Central memory CD8-positive, alpha-beta T cell (primary cell): ENCODE measurements at regions not wholly inside any gene's neighbourhood (a gene's known extent, or its start where the extent isn't known, plus 50 kb on each side); places are given as distances from the start of the nearest gene placed in this dataset.

Experiments used
- ATAC-seq: fragments of 150-1000 bp; cut with Tn5 transposase; replicated peaks from 2 replicates; pipeline ENCODE4 v1.10.0; 2022; ENCODE audit warnings: mild to moderate bottlenecking, moderate FRiP score, moderate number of reproducible peaks; ENCODE audit not compliant: poor library complexity, severe bottlenecking; ENCODE audit errors: extremely low read depth
- DNase-seq, 2 donors: peaks; one replicate each; pipeline ENCODE4 v3.0.0; 2021; ENCODE audit warnings: low spot score in 2 of 2
- H3K27ac Mint-ChIP-seq: one replicate; pipeline ENCODE4 v1.8.0; 2022; ENCODE audit warnings: low read depth, mild to moderate bottlenecking, moderate library complexity, mixed read lengths
- H3K27me3 Mint-ChIP-seq: one replicate; pipeline ENCODE4 v1.8.0; 2022; ENCODE audit warnings: mixed read lengths
- H3K36me3 Mint-ChIP-seq: one replicate; pipeline ENCODE4 v1.8.0; 2022; ENCODE audit warnings: mild to moderate bottlenecking, moderate library complexity, mixed read lengths; ENCODE audit not compliant: insufficient read depth
- H3K4me1 Mint-ChIP-seq: one replicate; pipeline ENCODE4 v1.8.0; 2022; ENCODE audit warnings: mixed read lengths
- H3K4me3 Mint-ChIP-seq: one replicate; pipeline ENCODE4 v1.8.0; 2022; ENCODE audit warnings: mild to moderate bottlenecking, moderate library complexity, mixed read lengths
- H3K9me3 Mint-ChIP-seq: one replicate; pipeline ENCODE4 v1.8.0; 2022; ENCODE audit warnings: mixed read lengths

- H3K9me3 Mint-ChIP-seq: peaks cover 8% of the 10 kb centered on the region
Observed at GRCh38 chr13:61700181-61700580, 284.5 kb upstream of the PCDH20 start.

DNA sequence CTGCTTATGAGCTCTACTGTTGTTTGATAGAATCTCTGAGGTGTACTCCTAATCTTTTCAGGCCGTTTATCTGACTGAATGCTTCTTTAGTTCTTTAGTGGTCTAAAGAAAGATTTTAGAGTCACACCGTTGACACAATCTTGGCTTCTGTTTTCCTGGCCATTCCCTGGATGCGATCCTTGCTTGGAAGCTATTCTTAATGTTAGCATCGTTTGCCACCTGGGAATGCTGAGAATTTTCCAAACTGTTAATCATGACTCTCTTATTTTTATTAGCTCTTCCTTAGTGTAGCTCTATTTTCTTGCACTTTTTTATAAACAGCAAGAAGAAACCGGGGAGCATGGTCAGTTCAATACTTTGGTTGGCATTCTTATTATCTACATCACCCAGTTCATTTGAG lies 281.0 kb upstream of the PCDH20 start:
- Mint-ChIP-seq H3K36me3 (no peaks in the 10 kb centered on the region), H3K9me3 (peaks cover 3% of the 10 kb centered on the region), H3K4me3 (no peak overlapping the region), H3K27me3 (no peaks in the 10 kb centered on the region), H3K4me1 (no peaks in the 10 kb centered on the region), H3K27ac (no peak overlapping the region)
- no peak for ATAC-seq
- no peak for DNase-seq

More at GRCh38 chr13:61700181-61700580, 284.5 kb upstream of the PCDH20 start:
- no peak overlapping the region for H3K4me3 Mint-ChIP-seq
- H3K36me3 Mint-ChIP-seq: no peaks in the 10 kb centered on the region
- H3K27me3 Mint-ChIP-seq: no peaks in the 10 kb centered on the region
- H3K27ac Mint-ChIP-seq: no peak overlapping the region
- ATAC-seq: no peak
- H3K4me1 Mint-ChIP-seq: no peaks in the 10 kb centered on the region
- DNase-seq: no peak

- no peaks in the 10 kb centered on the region for H3K36me3 Mint-ChIP-seq
Observed at GRCh38 chr13:61695147-61695546, 279.5 kb upstream of the PCDH20 start.

GRCh38 chr13:61692691-61693090 lies 277.0 kb upstream of the PCDH20 start:
- ATAC-seq (no peak), DNase-seq (no peak)
- Mint-ChIP-seq H3K4me3 (no peak overlapping the region), H3K9me3 (peaks cover 11% of the 10 kb centered on the region), H3K4me1 (no peaks in the 10 kb centered on the region), H3K27ac (no peak overlapping the region), H3K27me3 (no peaks in the 10 kb centered on the region), H3K36me3 (no peaks in the 10 kb centered on the region)

More at GRCh38 chr13:61695147-61695546, 279.5 kb upstream of the PCDH20 start:
- Mint-ChIP-seq H3K4me1 (no peaks in the 10 kb centered on the region), H3K27ac (no peak overlapping the region), H3K27me3 (no peaks in the 10 kb centered on the region), H3K4me3 (no peak overlapping the region), H3K9me3 (peaks cover 5% of the 10 kb centered on the region)
- DNase-seq (no peak), ATAC-seq (no peak)

DNA sequence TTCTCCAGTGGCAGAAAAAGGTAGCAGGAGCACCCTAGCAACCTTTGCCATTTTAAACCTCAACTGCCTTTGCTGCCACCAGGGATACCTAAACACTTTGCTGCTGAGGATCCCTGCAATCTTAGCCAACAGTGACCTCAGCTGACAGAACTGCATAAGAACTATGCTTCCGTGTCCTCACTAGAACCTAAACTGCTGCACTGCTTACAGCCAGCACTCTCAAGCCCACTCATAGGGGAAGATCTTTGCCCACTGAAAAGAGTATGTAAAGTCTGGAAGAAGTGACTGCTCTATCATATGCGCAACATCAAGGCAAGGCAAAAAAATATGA lies 270.0 kb upstream of the PCDH20 start:
- H3K27ac Mint-ChIP-seq: no peak overlapping the region
- no peak overlapping the region for H3K4me3 Mint-ChIP-seq
- DNase-seq (no peak), ATAC-seq (no peak)
- no peaks in the 10 kb centered on the region for H3K27me3 Mint-ChIP-seq
- no peaks in the 10 kb centered on the region for H3K36me3 Mint-ChIP-seq
- no peaks in the 10 kb centered on the region for H3K4me1 Mint-ChIP-seq
- peaks cover 14% of the 10 kb centered on the region for H3K9me3 Mint-ChIP-seq

- H3K27ac Mint-ChIP-seq: no peak overlapping the region
- peaks cover 14% of the 10 kb centered on the region for H3K9me3 Mint-ChIP-seq
- no peak for ATAC-seq
- H3K4me3 Mint-ChIP-seq: no peak overlapping the region
- no peak for DNase-seq
- no peaks in the 10 kb centered on the region for H3K4me1 Mint-ChIP-seq
- no peaks in the 10 kb centered on the region for H3K36me3 Mint-ChIP-seq
- H3K27me3 Mint-ChIP-seq: no peaks in the 10 kb centered on the region
Observed at GRCh38 chr13:61684976-61685681, 269.5 kb upstream of the PCDH20 start.

- H3K27ac Mint-ChIP-seq: no peak overlapping the region
- no peaks in the 10 kb centered on the region for H3K4me1 Mint-ChIP-seq
- H3K4me3 Mint-ChIP-seq: no peak overlapping the region
- no peak for ATAC-seq
- peaks cover 6% of the 10 kb centered on the region for H3K9me3 Mint-ChIP-seq
- DNase-seq: no peak
- no peaks in the 10 kb centered on the region for H3K36me3 Mint-ChIP-seq
- H3K27me3 Mint-ChIP-seq: no peaks in the 10 kb centered on the region
Observed at GRCh38 chr13:61672756-61673155, 257.1 kb upstream of the PCDH20 start.

DNA sequence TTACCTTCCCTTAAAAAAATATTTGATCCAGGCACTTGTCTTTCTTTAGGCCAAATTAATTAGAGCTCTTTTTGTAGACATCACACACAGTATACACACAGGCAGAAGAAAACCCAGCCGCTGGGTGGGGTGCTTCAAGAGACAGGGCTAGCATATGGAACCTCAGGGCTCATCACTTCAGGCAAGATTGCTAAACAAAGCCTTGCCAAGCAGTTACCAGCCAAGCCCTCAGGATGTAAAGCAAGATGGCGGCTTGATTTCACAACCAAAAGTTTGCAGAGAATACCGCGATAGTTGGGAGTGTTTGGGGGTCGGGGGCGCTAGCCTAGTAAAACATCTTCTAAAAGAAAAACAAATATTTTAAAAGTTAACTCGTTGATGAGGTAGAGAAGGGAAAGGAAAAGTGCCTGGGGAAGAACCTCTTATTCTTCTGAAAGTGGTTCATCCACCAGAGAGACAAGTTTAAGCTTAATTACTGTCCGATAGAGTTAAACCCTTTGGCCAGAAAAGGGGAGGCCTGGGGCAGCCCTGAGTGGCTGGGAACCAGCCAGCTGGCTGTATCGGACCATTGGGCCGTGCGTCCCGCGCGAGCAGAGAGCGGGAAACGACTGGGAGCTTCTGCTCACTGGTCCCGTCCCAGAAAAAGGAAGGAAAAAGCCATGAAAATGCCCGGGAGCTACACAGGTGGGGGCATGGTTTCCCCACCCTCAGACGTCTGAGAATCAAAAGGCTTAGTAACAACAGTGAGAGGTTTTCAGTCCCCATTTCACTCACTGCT lies 254.9 kb upstream of the PCDH20 start:
- ATAC-seq (no peak), DNase-seq (no peak)
- no peak overlapping the region for H3K4me3 Mint-ChIP-seq
- H3K9me3 Mint-ChIP-seq: peaks cover 12% of the 10 kb centered on the region
- no peaks in the 10 kb centered on the region for H3K27me3 Mint-ChIP-seq
- no peak overlapping the region for H3K27ac Mint-ChIP-seq
- no peaks in the 10 kb centered on the region for H3K4me1 Mint-ChIP-seq
- H3K36me3 Mint-ChIP-seq: no peaks in the 10 kb centered on the region

DNA sequence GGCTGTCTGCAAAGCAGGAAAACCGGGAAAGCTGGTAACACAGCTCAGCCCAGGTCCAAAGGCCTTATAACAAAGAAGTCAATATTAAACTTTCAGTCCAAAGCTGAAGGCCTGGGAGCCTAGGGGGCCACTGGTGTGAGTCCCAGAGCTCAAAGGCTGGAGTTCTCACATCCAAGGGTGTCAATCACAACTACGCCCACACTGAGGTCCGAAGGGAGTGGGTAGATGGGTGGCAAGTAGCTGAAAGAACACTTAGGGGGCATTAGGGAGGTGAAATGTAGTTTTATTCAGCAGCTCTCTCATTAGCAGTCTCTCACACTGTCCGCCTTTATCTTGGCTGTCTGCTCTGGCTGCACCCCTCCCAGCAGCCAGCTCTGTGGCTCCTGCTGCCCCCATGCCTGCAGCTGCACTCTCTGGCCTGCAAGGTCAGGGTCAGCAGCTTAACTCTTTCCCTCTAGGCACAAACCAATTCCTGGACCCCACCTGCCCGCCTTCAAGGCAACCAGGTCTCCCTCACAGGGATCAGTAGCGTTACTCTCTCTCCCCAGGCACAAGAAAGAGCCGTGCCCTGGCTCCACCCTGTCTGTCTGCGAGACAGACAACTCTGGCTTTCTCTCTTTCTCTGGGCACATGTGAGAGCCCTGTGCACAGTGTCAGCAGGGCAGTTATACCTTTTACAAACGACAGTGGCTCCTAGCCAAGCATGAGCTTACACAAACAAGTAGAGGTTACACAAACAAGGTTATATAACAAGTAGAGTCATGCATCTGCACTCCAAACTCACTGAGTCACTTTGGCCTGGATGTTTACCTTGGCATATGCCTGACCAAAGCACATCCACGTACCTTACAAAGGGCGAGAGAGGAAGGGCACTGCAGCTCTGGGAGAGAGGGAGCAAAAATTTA lies 249.4 kb upstream of the PCDH20 start:
- no peak overlapping the region for H3K4me3 Mint-ChIP-seq
- H3K27me3 Mint-ChIP-seq: no peaks in the 10 kb centered on the region
- ATAC-seq: no peak
- H3K9me3 Mint-ChIP-seq: peaks cover 27% of the 10 kb centered on the region
- no peaks in the 10 kb centered on the region for H3K36me3 Mint-ChIP-seq
- H3K27ac Mint-ChIP-seq: no peak overlapping the region
- no peaks in the 10 kb centered on the region for H3K4me1 Mint-ChIP-seq
- DNase-seq: no peak

GRCh38 chr13:61654481-61654880 lies 238.8 kb upstream of the PCDH20 start:
- peaks cover 2% of the 10 kb centered on the region for H3K36me3 Mint-ChIP-seq

GRCh38 chr13:61648547-61648946 lies 232.9 kb upstream of the PCDH20 start:
- H3K27ac Mint-ChIP-seq: no peak overlapping the region
- no peak for DNase-seq
- no peak overlapping the region for H3K4me3 Mint-ChIP-seq
- no peaks in the 10 kb centered on the region for H3K27me3 Mint-ChIP-seq
- peaks cover 28% of the 10 kb centered on the region for H3K9me3 Mint-ChIP-seq
- ATAC-seq: no peak
- H3K4me1 Mint-ChIP-seq: no peaks in the 10 kb centered on the region
- peaks cover 2% of the 10 kb centered on the region for H3K36me3 Mint-ChIP-seq

More at GRCh38 chr13:61654481-61654880, 238.8 kb upstream of the PCDH20 start:
- H3K27me3 Mint-ChIP-seq: no peaks in the 10 kb centered on the region
- peaks cover 27% of the 10 kb centered on the region for H3K9me3 Mint-ChIP-seq
- DNase-seq (no peak), ATAC-seq (no peak)
- H3K4me3 Mint-ChIP-seq: no peak overlapping the region
- H3K4me1 Mint-ChIP-seq: no peaks in the 10 kb centered on the region
- H3K27ac Mint-ChIP-seq: no peak overlapping the region

DNA sequence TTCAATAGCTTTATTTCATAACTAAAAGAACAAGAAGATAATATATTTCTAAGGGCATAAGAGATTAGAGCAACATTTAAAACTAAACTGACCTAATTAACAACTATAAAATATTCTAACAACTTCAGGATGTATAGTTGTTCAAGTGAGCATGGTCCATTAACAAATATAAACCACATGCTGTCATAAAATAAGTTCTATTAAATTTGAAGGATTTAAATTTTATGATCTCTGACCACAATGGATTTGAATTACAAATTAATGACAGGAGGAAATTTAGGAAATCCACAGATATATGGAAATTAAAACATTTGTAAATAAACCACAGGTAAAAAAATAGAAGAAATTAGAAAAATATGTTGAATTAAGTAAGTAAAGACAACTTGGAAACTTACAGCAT lies 196.5 kb upstream of the PCDH20 start:
- H3K4me3 Mint-ChIP-seq: no peak overlapping the region
- H3K9me3 Mint-ChIP-seq: peaks cover 20% of the 10 kb centered on the region
- no peaks in the 10 kb centered on the region for H3K4me1 Mint-ChIP-seq
- DNase-seq (no peak), ATAC-seq (no peak)
- H3K36me3 Mint-ChIP-seq: no peaks in the 10 kb centered on the region
- no peaks in the 10 kb centered on the region for H3K27me3 Mint-ChIP-seq
- no peak overlapping the region for H3K27ac Mint-ChIP-seq
